Bronchial epithelial cell (primary cell): ENCODE measurements at regions not wholly inside any gene's neighbourhood (a gene's known extent, or its start where the extent isn't known, plus 50 kb on each side); places are given as distances from the start of the nearest gene placed in this dataset.

ENCODE experiments used
- DNase-seq: peaks from one replicate; pipeline ENCODE4 v3.0.0-alpha.2; 2010; ENCODE audit warnings: low read depth
- FAIRE-seq: peaks from 2 replicates; lab custom pipeline; 2011; peaks lifted over from hg19 to GRCh38; lab: Jason Lieb, UNC
- H3K27me3 ChIP-seq: 2 replicates; pipeline ENCODE4 v1.5.1; 2011; ENCODE audit warnings: low read length; ENCODE audit not compliant: control insufficient read depth, insufficient read depth
- H3K36me3 ChIP-seq: 2 replicates; pipeline ENCODE4 v1.5.1; 2011; ENCODE audit warnings: low read length; ENCODE audit not compliant: control insufficient read depth, insufficient read depth
- H3K4me3 ChIP-seq: 2 replicates; pipeline ENCODE4 v1.5.1; 2011; ENCODE audit warnings: mild to moderate bottlenecking, low read depth, low read length, control low read depth
- CTCF ChIP-seq: IDR thresholded peaks from 2 replicates; pipeline ENCODE4 v1.5.1; 2011; ENCODE audit warnings: mild to moderate bottlenecking, moderate library complexity, low read length, control low read depth, inconsistent platforms; ENCODE audit not compliant: insufficient read depth, severe bottlenecking

GRCh38 chr6:18602931-18603330 is 215.8 kb downstream of the RNF144B start:
- Histone ChIP-seq H3K36me3 (no peaks in the 10 kb centered on the region), H3K4me3 (no peak overlapping the region), H3K27me3 (no peaks in the 10 kb centered on the region)
- FAIRE-seq (no peak), DNase-seq (no peak)
- TF ChIP-seq CTCF = no peak

- no peak overlapping the region for H3K4me3 ChIP-seq
- TF ChIP-seq CTCF = no peak
- H3K27me3 ChIP-seq = no peaks in the 10 kb centered on the region
- FAIRE-seq (no peak), DNase-seq (no peak)
- H3K36me3 ChIP-seq = no peaks in the 10 kb centered on the region
Measured at GRCh38 chr6:18603361-18603760, 216.2 kb downstream of the RNF144B start.

DNA sequence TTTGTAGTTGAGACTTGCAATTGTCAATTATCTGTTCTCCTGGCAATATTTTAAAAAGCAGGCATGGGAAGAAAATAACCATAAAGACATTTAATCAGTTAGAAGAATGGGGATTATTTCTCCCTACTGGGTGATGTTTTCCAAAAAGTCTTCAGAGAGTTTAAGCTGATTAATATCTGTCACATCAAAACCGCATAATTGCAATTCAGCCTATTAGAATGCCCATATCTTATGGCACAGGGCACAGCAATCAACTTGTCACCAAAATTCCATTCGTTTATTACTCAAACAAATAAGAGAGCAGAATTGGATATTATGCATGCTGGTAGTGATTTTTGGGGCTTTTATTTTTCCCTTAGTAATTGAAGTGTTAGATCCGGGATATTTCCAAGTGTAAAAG is 218.7 kb downstream of the RNF144B start:
- DNase-seq (no peak), FAIRE-seq (no peak)
- H3K4me3 ChIP-seq = no peak overlapping the region
- no peaks in the 10 kb centered on the region for H3K36me3 ChIP-seq
- no peaks in the 10 kb centered on the region for H3K27me3 ChIP-seq
- TF ChIP-seq CTCF = no peak

GRCh38 chr6:18609715-18610114 is 222.6 kb downstream of the RNF144B start:
- no peaks in the 10 kb centered on the region for H3K36me3 ChIP-seq
- DNase-seq = peak; percentile 49
- no peaks in the 10 kb centered on the region for H3K27me3 ChIP-seq
- H3K4me3 ChIP-seq = no peak overlapping the region
- TF ChIP-seq CTCF = no peak
- no peak for FAIRE-seq

GRCh38 chr6:18613319-18613925 is 226.3 kb downstream of the RNF144B start:
- no peak for DNase-seq
- H3K27me3 ChIP-seq = no peaks in the 10 kb centered on the region
- FAIRE-seq = no peak
- H3K36me3 ChIP-seq = no peaks in the 10 kb centered on the region
- TF ChIP-seq CTCF = no peak
- no peak overlapping the region for H3K4me3 ChIP-seq

DNA sequence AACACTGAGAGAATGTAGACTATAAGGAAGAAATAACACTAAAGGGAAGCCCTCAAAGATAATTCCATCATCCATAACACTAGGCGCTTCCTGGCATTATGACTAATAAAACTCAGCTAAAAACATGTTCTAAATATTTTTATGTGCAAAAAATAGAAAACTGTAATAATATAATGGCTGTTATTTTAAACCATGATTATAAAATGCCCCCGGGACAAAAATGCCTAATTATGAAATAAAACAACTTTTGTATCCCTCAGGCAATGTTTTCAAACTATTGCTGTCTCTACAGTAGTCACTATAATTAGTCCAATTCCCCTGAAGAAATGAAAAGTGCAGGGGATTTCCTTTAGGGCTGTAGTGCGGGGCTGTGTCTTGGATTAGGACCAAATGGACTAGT is 242.4 kb downstream of the RNF144B start:
- Histone ChIP-seq H3K36me3 (no peaks in the 10 kb centered on the region), H3K27me3 (no peaks in the 10 kb centered on the region), H3K4me3 (no peak overlapping the region)
- DNase-seq (no peak), FAIRE-seq (no peak)
- no peak for TF ChIP-seq CTCF
